GM21717 (cell line): ENCODE measurements at regions not wholly inside any gene's neighbourhood (a gene's known extent, or its start where the extent isn't known, plus 50 kb on each side); places are given as distances from the start of the nearest gene placed in this dataset.

Source experiments
- ATAC-seq: cut with Tn5 transposase; IDR thresholded peaks from one replicate; pipeline ENCODE4 v1.9.1; 2021; ENCODE audit warnings: mild to moderate bottlenecking, moderate library complexity; ENCODE audit not compliant: unreplicated experiment

GRCh38 chr11:112795911-112796649 is 165.1 kb upstream of the NCAM1 start:
- no peak for ATAC-seq

GRCh38 chr11:112797092-112797491 is 164.1 kb upstream of the NCAM1 start:
- no peak for ATAC-seq

- ATAC-seq: no peak
Observed at GRCh38 chr11:112797648-112798293, 163.4 kb upstream of the NCAM1 start.

GRCh38 chr11:112801025-112801816 is 160.0 kb upstream of the NCAM1 start:
- ATAC-seq: no peak

- ATAC-seq: no peak
Observed at GRCh38 chr11:112801817-112802088, 159.5 kb upstream of the NCAM1 start.

- no peak for ATAC-seq
Observed at GRCh38 chr11:112805658-112806057, 155.6 kb upstream of the NCAM1 start.

- no peak for ATAC-seq
Observed at GRCh38 chr11:112806256-112806655, 155.0 kb upstream of the NCAM1 start.

GRCh38 chr11:112806876-112807275 is 154.3 kb upstream of the NCAM1 start:
- ATAC-seq: no peak

- no peak for ATAC-seq
Observed at GRCh38 chr11:112809429-112809828, 151.8 kb upstream of the NCAM1 start.

- no peak for ATAC-seq
Observed at GRCh38 chr11:112810951-112811350, 150.3 kb upstream of the NCAM1 start.

- no peak for ATAC-seq
Observed at GRCh38 chr11:112811783-112812182, 149.4 kb upstream of the NCAM1 start.

GRCh38 chr11:112812729-112813128 is 148.5 kb upstream of the NCAM1 start:
- ATAC-seq: no peak

- no peak for ATAC-seq
Observed at GRCh38 chr11:112814168-112814567, 147.1 kb upstream of the NCAM1 start.

- no peak for ATAC-seq
Observed at GRCh38 chr11:112817376-112817775, 143.8 kb upstream of the NCAM1 start.

GRCh38 chr11:112822478-112823274 is 138.5 kb upstream of the NCAM1 start:
- ATAC-seq: no peak

GRCh38 chr11:112826026-112826425 is 135.2 kb upstream of the NCAM1 start:
- ATAC-seq: no peak

GRCh38 chr11:112826788-112827187 is 134.4 kb upstream of the NCAM1 start:
- no peak for ATAC-seq

GRCh38 chr11:112828421-112828820 is 132.8 kb upstream of the NCAM1 start:
- no peak for ATAC-seq

- ATAC-seq: no peak
Observed at GRCh38 chr11:112829971-112830654, 131.1 kb upstream of the NCAM1 start.

- no peak for ATAC-seq
Observed at GRCh38 chr11:112831041-112831440, 130.2 kb upstream of the NCAM1 start.
